Lung (tissue), 11 donors: ENCODE measurements at regions not wholly inside any gene's neighbourhood (a gene's known extent, or its start where the extent isn't known, plus 50 kb on each side); places are given as distances from the start of the nearest gene placed in this dataset.
A peak's percentile ranks its signal among the peaks of the same experiment; 100 is the strongest.
"Not testable (repeated sequence)": the region's sequence is repeated elsewhere in the genome, so short reads cannot be mapped to it uniquely, and the experiment has no call there.

Experiments
- ATAC-seq: fragments of 200-7000 bp; cut with Tn5 transposase; one replicate; pipeline ENCODE4 v1.9.1; 2020; ENCODE audit warnings: moderate number of reproducible peaks; ENCODE audit not compliant: insufficient read depth, low FRiP score
- DNase-seq, 3 donors: peaks; one replicate each; pipeline ENCODE4 v3.0.0-alpha.2; 2013 to 2017
- H3K27ac ChIP-seq, 2 donors: one replicate each; pipeline ENCODE4 v1.5.1; 2013; ENCODE audit warnings: mild to moderate bottlenecking in 2 of 2, moderate library complexity in 2 of 2, control low read depth in 1 of 2, inconsistent platforms in 1 of 2, low read depth in 1 of 2, low read length in 1 of 2
- H3K27me3 ChIP-seq, 3 donors: one replicate each; pipeline ENCODE4 v1.5.1; 2013; ENCODE audit warnings: low read length in 2 of 3; ENCODE audit not compliant: control insufficient read depth in 3 of 3, insufficient read depth in 3 of 3
- H3K36me3 ChIP-seq, 4 donors: one replicate each; pipeline ENCODE4 v1.5.1; 2013; ENCODE audit warnings: low read length in 4 of 4, mild to moderate bottlenecking in 1 of 4, moderate library complexity in 1 of 4; ENCODE audit not compliant: control insufficient read depth in 4 of 4, insufficient read depth in 4 of 4
- H3K4me1 ChIP-seq, 5 donors: one replicate each; pipeline ENCODE4 v1.5.1; 2013; ENCODE audit warnings: low read length in 5 of 5, mild to moderate bottlenecking in 2 of 5, moderate library complexity in 1 of 5; ENCODE audit not compliant: control insufficient read depth in 5 of 5, insufficient read depth in 5 of 5
- H3K4me3 ChIP-seq: one replicate; pipeline ENCODE4 v1.5.1; 2013; ENCODE audit warnings: mild to moderate bottlenecking, control low read depth, moderate library complexity
- H3K9ac ChIP-seq, 2 donors: one replicate each; pipeline ENCODE4 v1.5.1; 2013; ENCODE audit warnings: low read length in 2 of 2, control low read depth in 1 of 2; ENCODE audit not compliant: insufficient read depth in 1 of 2
- H3K9me3 ChIP-seq, 4 donors: one replicate each; pipeline ENCODE4 v1.5.1; 2013; ENCODE audit warnings: low read length in 3 of 4, mild to moderate bottlenecking in 1 of 4, moderate library complexity in 1 of 4; ENCODE audit not compliant: control insufficient read depth in 4 of 4, insufficient read depth in 3 of 4
- WGBS, 2 donors: extraction: QIAGEN DNeasy Blood & Tissue Kit; methylation state at CpG; one replicate each; pipeline ENCODE4 v1.1.7; 2013; 5-methylcytosine and 5-hydroxymethylcytosine counted together
- TF ChIP-seq, protein P1 (sequence below): IDR thresholded peaks from 2 replicates; pipeline ENCODE4 v1.5.1; 2012; ENCODE audit warnings: mild to moderate bottlenecking; ENCODE audit errors: control extremely low read depth, extremely low read depth
- donor health status: control.
- donor health status: control.
- donor health status: Bipolar disorder and iron deficiency.
- donor health status: healthy.
- donor health status: DM: yes; HTN: yes; CAD: no.

DNA sequence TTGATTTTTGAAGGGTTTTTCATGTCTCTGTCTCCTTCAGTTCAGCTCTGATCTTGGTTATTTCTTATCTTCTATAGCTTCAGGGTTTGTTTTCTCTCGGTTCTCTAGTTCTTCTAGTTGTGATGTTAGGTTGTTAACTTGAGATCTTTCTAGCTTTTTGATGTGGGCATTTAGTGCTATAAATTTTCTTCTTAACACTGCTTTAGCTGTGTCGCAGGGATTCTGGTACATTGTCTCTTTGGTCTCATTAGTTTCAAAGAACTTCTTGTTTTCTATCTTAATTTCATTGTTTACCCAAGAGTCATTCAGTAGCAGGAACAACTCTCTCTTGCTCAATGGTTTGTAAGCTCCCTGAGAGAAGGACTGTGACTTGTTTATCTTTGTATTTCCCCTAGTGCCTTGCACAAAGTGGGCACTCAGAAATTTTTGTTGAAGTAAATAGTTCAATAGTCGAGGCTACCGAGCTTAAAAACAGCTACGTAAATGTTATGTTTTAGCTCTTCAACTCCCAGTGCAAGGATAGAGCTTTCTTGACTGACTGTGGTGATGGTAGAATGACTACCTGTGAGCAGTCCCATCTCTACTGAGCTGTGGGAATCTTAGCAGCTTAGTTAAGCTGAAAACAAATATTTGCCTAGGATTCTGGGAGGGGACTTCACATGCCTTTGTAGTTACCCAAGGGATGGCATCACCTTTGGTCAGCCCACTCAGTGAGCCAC lies 225.8 kb upstream of the ELL2 start:
- peaks cover 0 to 2% (median 0%) of the 10 kb centered on the region in 4 donors for H3K9me3 ChIP-seq
- H3K4me3 ChIP-seq = no peak overlapping the region
- TF ChIP-seq, protein P1, sequence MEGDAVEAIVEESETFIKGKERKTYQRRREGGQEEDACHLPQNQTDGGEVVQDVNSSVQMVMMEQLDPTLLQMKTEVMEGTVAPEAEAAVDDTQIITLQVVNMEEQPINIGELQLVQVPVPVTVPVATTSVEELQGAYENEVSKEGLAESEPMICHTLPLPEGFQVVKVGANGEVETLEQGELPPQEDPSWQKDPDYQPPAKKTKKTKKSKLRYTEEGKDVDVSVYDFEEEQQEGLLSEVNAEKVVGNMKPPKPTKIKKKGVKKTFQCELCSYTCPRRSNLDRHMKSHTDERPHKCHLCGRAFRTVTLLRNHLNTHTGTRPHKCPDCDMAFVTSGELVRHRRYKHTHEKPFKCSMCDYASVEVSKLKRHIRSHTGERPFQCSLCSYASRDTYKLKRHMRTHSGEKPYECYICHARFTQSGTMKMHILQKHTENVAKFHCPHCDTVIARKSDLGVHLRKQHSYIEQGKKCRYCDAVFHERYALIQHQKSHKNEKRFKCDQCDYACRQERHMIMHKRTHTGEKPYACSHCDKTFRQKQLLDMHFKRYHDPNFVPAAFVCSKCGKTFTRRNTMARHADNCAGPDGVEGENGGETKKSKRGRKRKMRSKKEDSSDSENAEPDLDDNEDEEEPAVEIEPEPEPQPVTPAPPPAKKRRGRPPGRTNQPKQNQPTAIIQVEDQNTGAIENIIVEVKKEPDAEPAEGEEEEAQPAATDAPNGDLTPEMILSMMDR = no peak
- H3K27me3 ChIP-seq = no peaks in the 10 kb centered on the region
- ATAC-seq = no peak
- H3K4me1 ChIP-seq = peaks cover 0 to 3% (median 0%) of the 10 kb centered on the region in 5 donors
- no peak for DNase-seq
- no peaks in the 10 kb centered on the region for H3K36me3 ChIP-seq
- WGBS, 2 donors = 74 to 79% methylated on average over 5 of the region's 5 CpGs
- H3K9ac ChIP-seq = no peak overlapping the region
- no peak overlapping the region for H3K27ac ChIP-seq

DNA sequence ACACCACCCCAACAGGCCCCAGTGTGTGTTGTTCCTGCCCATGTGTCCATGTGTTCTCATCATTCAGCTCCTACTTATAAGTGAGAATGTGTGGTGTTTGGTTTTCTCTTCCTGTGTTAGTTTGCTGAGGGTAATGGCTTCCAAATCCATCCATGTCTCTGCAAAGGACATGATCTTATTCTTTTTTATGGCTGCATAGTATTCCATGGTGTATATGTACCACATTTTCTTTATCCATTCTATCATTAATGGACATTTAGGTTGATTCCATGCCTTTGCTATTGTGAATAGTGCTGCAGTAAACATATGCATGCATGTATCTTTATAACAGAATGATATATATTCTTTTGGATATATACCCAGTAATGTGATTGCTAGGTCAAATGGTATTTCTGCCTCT lies 222.9 kb upstream of the ELL2 start:
- not testable (repeated sequence) for H3K9ac ChIP-seq, H3K9me3 ChIP-seq, H3K27ac ChIP-seq, H3K36me3 ChIP-seq, DNase-seq, ATAC-seq, H3K4me3 ChIP-seq, H3K4me1 ChIP-seq, H3K27me3 ChIP-seq

DNA sequence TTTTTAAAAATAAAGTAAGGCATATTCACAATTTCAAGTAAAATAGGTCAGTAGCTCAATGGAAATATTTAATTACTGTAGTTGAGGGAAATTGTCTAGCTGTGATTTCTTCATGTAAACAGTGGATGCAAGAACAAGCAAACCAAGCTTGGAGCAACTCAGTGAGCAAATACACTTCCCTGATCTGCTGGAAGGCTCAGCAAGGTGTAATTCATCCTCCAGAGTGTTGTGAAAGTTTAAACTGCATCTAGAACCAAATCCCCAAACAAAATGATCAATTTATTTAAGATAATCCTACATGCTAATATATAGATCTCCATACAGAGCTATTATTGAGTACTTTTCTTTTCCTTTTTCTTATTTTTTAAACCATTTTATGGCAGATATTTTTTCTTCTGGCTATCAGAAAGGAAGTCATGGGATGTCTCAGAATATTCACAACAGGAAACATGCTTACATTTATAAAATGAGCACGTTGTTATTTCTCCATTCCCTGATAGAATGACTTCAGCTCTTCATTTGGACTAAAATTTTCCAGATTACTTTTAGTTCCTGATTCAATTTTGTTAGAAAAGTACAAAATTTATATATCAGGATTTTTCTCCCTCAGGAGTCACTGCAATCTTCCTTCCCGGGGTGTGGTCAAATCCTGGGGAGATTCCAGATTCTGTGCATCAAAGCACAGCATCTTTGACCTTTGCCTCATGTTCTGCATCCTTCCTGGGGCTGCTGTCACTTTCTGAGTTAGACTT lies 219.2 kb upstream of the ELL2 start:
- peaks cover 0 to 2% (median 0%) of the 10 kb centered on the region in 4 donors for H3K9me3 ChIP-seq
- WGBS, 2 donors = 53 to 60% methylated on average over 2 of the region's 2 CpGs
- H3K4me1 ChIP-seq = peaks cover 0 to 4% (median 0%) of the 10 kb centered on the region in 5 donors
- H3K27ac ChIP-seq = no peak overlapping the region
- no peaks in the 10 kb centered on the region for H3K27me3 ChIP-seq
- ATAC-seq (no peak), DNase-seq (no peak)
- no peak overlapping the region for H3K4me3 ChIP-seq
- TF ChIP-seq, protein P1 = no peak
- H3K36me3 ChIP-seq = no peaks in the 10 kb centered on the region
- H3K9ac ChIP-seq = no peak overlapping the region

DNA sequence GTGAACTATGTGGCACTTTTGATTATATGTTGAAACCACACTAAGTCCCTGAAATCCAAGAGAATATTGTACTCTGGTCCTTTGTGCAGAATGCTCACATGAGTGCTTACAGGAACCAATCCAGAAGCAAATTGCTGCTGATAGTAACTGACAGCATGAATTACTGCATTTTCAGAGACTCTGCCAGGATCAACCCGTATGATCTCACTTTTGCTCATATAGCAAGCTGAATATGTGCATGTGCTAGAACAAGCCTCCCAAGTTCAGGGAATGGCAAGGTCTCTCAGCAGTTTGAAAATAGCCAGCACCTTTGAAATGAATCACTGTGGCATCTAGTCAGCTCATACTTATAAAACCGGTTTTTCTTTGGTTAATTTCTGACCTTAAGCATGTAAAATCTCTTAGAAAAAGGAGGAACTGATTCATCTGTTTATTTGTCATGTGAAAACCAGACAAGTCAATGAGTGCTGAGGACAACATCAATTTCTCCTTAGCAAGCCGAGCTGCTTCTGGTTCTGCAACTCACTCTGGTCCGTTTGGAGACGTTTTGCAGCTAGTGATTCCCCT lies 215.7 kb upstream of the ELL2 start:
- Histone ChIP-seq H3K36me3 (no peaks in the 10 kb centered on the region), H3K4me1 (peaks cover 0 to 4% (median 0%) of the 10 kb centered on the region in 5 donors), H3K27me3 (no peaks in the 10 kb centered on the region), H3K27ac (no peak overlapping the region), H3K9me3 (no peaks in the 10 kb centered on the region), H3K4me3 (no peak overlapping the region), H3K9ac (no peak overlapping the region)
- ATAC-seq (peak; percentile 75), DNase-seq (peak in 1 of 3 donors; percentile 53)
- 43 to 75% methylated on average over 5 of the region's 5 CpGs for WGBS, 2 donors
- TF ChIP-seq, protein P1 = no peak
